B cell (primary cell): ENCODE measurements at regions not wholly inside any gene's neighbourhood (a gene's known extent, or its start where the extent isn't known, plus 50 kb on each side); places are given as distances from the start of the nearest gene placed in this dataset.

Source experiments
- ATAC-seq: fragments of 200-7000 bp; cut with Tn5 transposase; one replicate; pipeline ENCODE4 v1.10.0; 2021; ENCODE audit warnings: low read depth, mild to moderate bottlenecking, moderate number of reproducible peaks, moderate library complexity
- CTCF ChIA-PET: fragments of 350-600 bp; sonication (Branson Sonifier 250); formaldehyde crosslinking; loops from one replicate; lab custom pipeline; 2021; ENCODE audit warnings: antibody characterized with exemption, inconsistent platforms; lab: Charles Lee
- POLR2A ChIA-PET: fragments of 350-600 bp; sonication (Branson Sonifier 250); formaldehyde crosslinking; loops from one replicate; lab custom pipeline; 2021; ENCODE audit warnings: antibody characterized with exemption; lab: Charles Lee
- DNase-seq: peaks from one replicate; pipeline ENCODE4 v3.0.0; 2013
- H2AFZ ChIP-seq: 2 replicates; pipeline ENCODE4 v1.6.1; 2012; ENCODE audit warnings: mild to moderate bottlenecking, low read depth, low read length; ENCODE audit not compliant: insufficient read depth, poor library complexity, severe bottlenecking
- H3K27ac ChIP-seq, 2 donors: 1 replicate in 1 of 2; 2 replicates in 1 of 2; pipeline ENCODE4 v1.5.1; 2012 to 2013; ENCODE audit warnings: low read length in 2 of 2, mild to moderate bottlenecking in 2 of 2, moderate library complexity in 1 of 2
- H3K27me3 ChIP-seq, 4 experiments: fragments of 200-600 bp in 1 of 4; sonication (generic) in 1 of 4; replicated peaks in 1 of 4; 1 replicate in 2 of 4; 2 replicates in 2 of 4; pipeline versions ENCODE4 v1.6.1 to v1.7.0; 2013 to 2016; ENCODE audit warnings: low read length in 3 of 4, mild to moderate bottlenecking in 2 of 4, mixed read lengths in 1 of 4, moderate library complexity in 1 of 4; ENCODE audit not compliant: insufficient read depth in 4 of 4, control insufficient read depth in 3 of 4; ENCODE audit errors: control extremely low read depth in 1 of 4
- H3K36me3 ChIP-seq, 2 experiments: replicated peaks in 1 of 2; 1 replicate in 1 of 2; 2 replicates in 1 of 2; pipeline versions ENCODE4 v1.6.1 to v1.7.1; 2013; ENCODE audit warnings: low read length in 1 of 2; ENCODE audit not compliant: insufficient read depth in 2 of 2, control insufficient read depth in 1 of 2; ENCODE audit errors: control extremely low read depth in 1 of 2, extremely low read depth in 1 of 2
- H3K4me1 ChIP-seq, 2 donors: fragments of 200-600 bp in 1 of 2; sonication (generic) in 1 of 2; 1 replicate in 1 of 2; 2 replicates in 1 of 2; pipeline versions ENCODE4 v1.5.1 to v1.6.1; 2013 to 2017; ENCODE audit warnings: low read length in 2 of 2; ENCODE audit not compliant: control insufficient read depth in 2 of 2, insufficient read depth in 2 of 2
- H3K4me2 ChIP-seq: replicated peaks from 2 replicates; pipeline ENCODE3; 2012; ENCODE audit warnings: mild to moderate bottlenecking, low read depth, low read length; ENCODE audit not compliant: poor library complexity, severe bottlenecking
- H3K4me3 ChIP-seq, 5 experiments: fragments of 200-600 bp in 1 of 5; sonication (generic) in 1 of 5; 1 replicate in 3 of 5; 2 replicates in 2 of 5; pipeline versions ENCODE4 v1.5.1 to v1.7.0; 2011 to 2016; ENCODE audit warnings: low read length in 4 of 5, mild to moderate bottlenecking in 4 of 5, low read depth in 2 of 5, control low read depth in 1 of 5, moderate library complexity in 1 of 5; ENCODE audit not compliant: insufficient read depth in 1 of 5; ENCODE audit errors: control extremely low read depth in 1 of 5, extremely low read depth in 1 of 5
- H3K79me2 ChIP-seq: fragments of 200-600 bp; sonication (generic); one replicate; pipeline ENCODE4 v1.6.0; 2016; ENCODE audit warnings: low read length; ENCODE audit not compliant: control insufficient read depth, insufficient read depth
- H3K9ac ChIP-seq: fragments of 200-600 bp; sonication (generic); 2 replicates; pipeline ENCODE4 v1.6.1; 2017; ENCODE audit warnings: mild to moderate bottlenecking, low read length, moderate library complexity
- H3K9me3 ChIP-seq, 3 donors: one replicate each; pipeline versions ENCODE4 v1.6.1 to v1.7.1; 2013; ENCODE audit warnings: low read length in 2 of 3; ENCODE audit not compliant: control insufficient read depth in 2 of 3, insufficient read depth in 1 of 3; ENCODE audit errors: control extremely low read depth in 1 of 3
- H4K20me1 ChIP-seq: 2 replicates; pipeline ENCODE4 v1.6.0; 2012; ENCODE audit warnings: mild to moderate bottlenecking, low read length; ENCODE audit not compliant: insufficient read depth, control insufficient read depth, poor library complexity, severe bottlenecking
- H3K27ac Mint-ChIP-seq: one replicate; pipeline ENCODE4 v1.8.0; 2021; ENCODE audit warnings: mixed read lengths
- H3K27me3 Mint-ChIP-seq: one replicate; pipeline ENCODE4 v1.8.0; 2021; ENCODE audit warnings: mixed read lengths
- H3K4me1 Mint-ChIP-seq: one replicate; pipeline ENCODE4 v1.8.0; 2021; ENCODE audit warnings: mixed read lengths
- H3K4me3 Mint-ChIP-seq: one replicate; pipeline ENCODE4 v1.8.0; 2021; ENCODE audit warnings: mixed read lengths
- H3K9me3 Mint-ChIP-seq: one replicate; pipeline ENCODE4 v1.8.0; 2022; ENCODE audit warnings: mixed read lengths; ENCODE audit not compliant: insufficient read depth
- EZH2 ChIP-seq: IDR thresholded peaks from 2 replicates; pipeline ENCODE4 v1.6.1; 2012; ENCODE audit warnings: borderline replicate concordance, low read depth, mild to moderate bottlenecking, moderate library complexity, low read length; ENCODE audit not compliant: insufficient read depth, poor library complexity, severe bottlenecking
- WGBS: methylation state at CpG from one replicate; pipeline ENCODE4 v1.1.5; 2013; ENCODE audit warnings: missing lambda C conversion rate; ENCODE audit not compliant: insufficient coverage; 5-methylcytosine and 5-hydroxymethylcytosine counted together
- intact Hi-C: fragments of 100-400 bp; cut with micrococcal nuclease; formaldehyde crosslinking; loops from one replicate; pipeline ENCODE4 v1.10.0; 2022
- TF ChIP-seq, protein P1 (sequence below): fragments of 200-600 bp; IDR thresholded peaks from one replicate; pipeline ENCODE4 v1.8.0; 2022; ENCODE audit warnings: antibody characterized with exemption, mild to moderate bottlenecking

- no peak overlapping the region for H3K4me3 ChIP-seq
- Mint-ChIP-seq H3K9me3 (peaks cover 3% of the 10 kb centered on the region), H3K27ac (no peak overlapping the region), H3K4me3 (no peak overlapping the region), H3K27me3 (no peaks in the 10 kb centered on the region), H3K4me1 (no peaks in the 10 kb centered on the region)
- WGBS: no CpG with 5 or more reads among the region's 4 CpGs
- no peak overlapping the region for H2AFZ ChIP-seq
- H3K4me1 ChIP-seq: no peaks in the 10 kb centered on the region
- intact Hi-C loops: no loop called here
- DNase-seq (no peak), ATAC-seq (no peak)
- TF ChIP-seq EZH2: no peak
- TF ChIP-seq, protein P1, sequence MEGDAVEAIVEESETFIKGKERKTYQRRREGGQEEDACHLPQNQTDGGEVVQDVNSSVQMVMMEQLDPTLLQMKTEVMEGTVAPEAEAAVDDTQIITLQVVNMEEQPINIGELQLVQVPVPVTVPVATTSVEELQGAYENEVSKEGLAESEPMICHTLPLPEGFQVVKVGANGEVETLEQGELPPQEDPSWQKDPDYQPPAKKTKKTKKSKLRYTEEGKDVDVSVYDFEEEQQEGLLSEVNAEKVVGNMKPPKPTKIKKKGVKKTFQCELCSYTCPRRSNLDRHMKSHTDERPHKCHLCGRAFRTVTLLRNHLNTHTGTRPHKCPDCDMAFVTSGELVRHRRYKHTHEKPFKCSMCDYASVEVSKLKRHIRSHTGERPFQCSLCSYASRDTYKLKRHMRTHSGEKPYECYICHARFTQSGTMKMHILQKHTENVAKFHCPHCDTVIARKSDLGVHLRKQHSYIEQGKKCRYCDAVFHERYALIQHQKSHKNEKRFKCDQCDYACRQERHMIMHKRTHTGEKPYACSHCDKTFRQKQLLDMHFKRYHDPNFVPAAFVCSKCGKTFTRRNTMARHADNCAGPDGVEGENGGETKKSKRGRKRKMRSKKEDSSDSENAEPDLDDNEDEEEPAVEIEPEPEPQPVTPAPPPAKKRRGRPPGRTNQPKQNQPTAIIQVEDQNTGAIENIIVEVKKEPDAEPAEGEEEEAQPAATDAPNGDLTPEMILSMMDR: no peak
- H3K36me3 ChIP-seq: no peaks in the 10 kb centered on the region
- H3K79me2 ChIP-seq: no peaks in the 10 kb centered on the region
- H3K9me3 ChIP-seq: peaks cover 0 to 2% (median 0%) of the 10 kb centered on the region in 3 donors
- H3K4me2 ChIP-seq: no peak overlapping the region
- no peaks in the 10 kb centered on the region for H3K27me3 ChIP-seq
- POLR2A ChIA-PET: no interaction called here
- H3K27ac ChIP-seq: no peak overlapping the region
- CTCF ChIA-PET: no interaction called here
- no peaks in the 10 kb centered on the region for H4K20me1 ChIP-seq
- H3K9ac ChIP-seq: no peak overlapping the region
Observed at GRCh38 chr1:239539812-239540211, 153.4 kb downstream of the CHRM3 start.

DNA sequence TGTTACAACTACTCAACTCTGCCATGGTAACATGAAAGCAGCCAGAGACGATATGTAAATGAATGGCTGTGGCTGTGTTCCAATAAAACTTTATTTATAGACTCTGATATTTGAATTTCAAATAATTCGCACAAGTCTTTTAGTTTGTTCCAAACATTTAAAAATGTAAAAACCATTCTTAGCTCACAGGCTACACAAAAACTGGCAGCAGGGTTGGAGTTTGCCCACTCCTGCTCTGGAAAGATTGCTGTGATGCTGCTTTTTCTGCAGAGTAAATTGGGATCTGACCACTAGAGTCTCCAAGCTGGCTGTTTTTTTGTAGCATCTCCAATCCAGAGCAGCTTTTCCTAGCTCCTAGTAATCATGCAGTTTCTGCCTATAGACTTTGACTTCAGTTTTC lies 157.5 kb downstream of the CHRM3 start:
- no peak for DNase-seq
- peaks cover 5% of the 10 kb centered on the region for H3K4me1 Mint-ChIP-seq
- intact Hi-C loops: no loop called here
- no peak for ATAC-seq
- no peaks in the 10 kb centered on the region for H3K27me3 Mint-ChIP-seq
- WGBS: no CpG with 5 or more reads among the region's 2 CpGs
- H2AFZ ChIP-seq: no peak overlapping the region
- no peaks in the 10 kb centered on the region for H3K27me3 ChIP-seq
- no peak overlapping the region for H3K4me3 ChIP-seq
- no peaks in the 10 kb centered on the region for H3K9me3 Mint-ChIP-seq
- no peak overlapping the region for H3K27ac Mint-ChIP-seq
- no peak overlapping the region for H3K27ac ChIP-seq
- peaks cover 0 to 4% of the 10 kb centered on the region in 2 donors for H3K4me1 ChIP-seq
- H3K36me3 ChIP-seq: no peaks in the 10 kb centered on the region
- H3K4me2 ChIP-seq: no peak overlapping the region
- ChIA-PET CTCF (no interaction called here), POLR2A (no interaction called here)
- H3K79me2 ChIP-seq: no peaks in the 10 kb centered on the region
- no peak for TF ChIP-seq EZH2
- H3K9ac ChIP-seq: no peak overlapping the region
- H3K4me3 Mint-ChIP-seq: no peak overlapping the region
- no peaks in the 10 kb centered on the region for H4K20me1 ChIP-seq
- H3K9me3 ChIP-seq: no peaks in the 10 kb centered on the region
